SH-SY5Y (cell line): ENCODE measurements at regions not wholly inside any gene's neighbourhood (a gene's known extent, or its start where the extent isn't known, plus 50 kb on each side); places are given as distances from the start of the nearest gene placed in this dataset.

Experiments
- GATA2 ChIP-seq: IDR thresholded peaks from 2 replicates; pipeline ENCODE4 v1.6.1; 2011; ENCODE audit warnings: mild to moderate bottlenecking, low read depth, low read length
- GATA3 ChIP-seq: IDR thresholded peaks from 2 replicates; pipeline ENCODE4 v1.6.1; 2011; ENCODE audit warnings: low read depth, mild to moderate bottlenecking, low read length, moderate library complexity

DNA sequence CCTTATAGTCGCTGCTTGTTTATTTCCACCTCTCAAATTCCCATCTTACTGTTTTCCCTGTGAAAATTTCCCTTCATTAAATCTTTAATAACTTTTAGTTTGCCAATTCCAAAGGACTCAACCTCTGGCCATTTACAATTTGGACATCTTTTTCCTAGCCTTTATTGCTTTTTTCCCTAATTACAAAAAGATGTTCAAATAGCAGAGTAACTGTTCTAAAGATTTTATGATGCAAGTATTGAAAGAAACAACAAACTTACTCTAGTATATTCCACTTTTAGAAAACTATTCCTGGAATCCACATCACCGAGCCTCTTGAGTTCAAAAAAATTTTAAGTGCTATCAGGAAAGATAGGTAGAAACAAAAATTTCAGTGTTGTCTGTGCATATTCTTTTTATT is 174.1 kb upstream of the UBE2E2 start:
- TF ChIP-seq GATA2 (no peak), GATA3 (no peak)
